Stimulated activated CD8-positive, alpha-beta memory T cell treated with anti-CD3 and anti-CD28 coated beads, Interleukin-7, amount 100 ng/mL, for 24 hours (primary cell): ENCODE measurements at regions not wholly inside any gene's neighbourhood (a gene's known extent, or its start where the extent isn't known, plus 50 kb on each side); places are given as distances from the start of the nearest gene placed in this dataset.

ENCODE experiments used
- DNase-seq: peaks from one replicate; pipeline ENCODE4 v3.0.0-alpha.2; 2020; ENCODE audit warnings: low read depth

DNA sequence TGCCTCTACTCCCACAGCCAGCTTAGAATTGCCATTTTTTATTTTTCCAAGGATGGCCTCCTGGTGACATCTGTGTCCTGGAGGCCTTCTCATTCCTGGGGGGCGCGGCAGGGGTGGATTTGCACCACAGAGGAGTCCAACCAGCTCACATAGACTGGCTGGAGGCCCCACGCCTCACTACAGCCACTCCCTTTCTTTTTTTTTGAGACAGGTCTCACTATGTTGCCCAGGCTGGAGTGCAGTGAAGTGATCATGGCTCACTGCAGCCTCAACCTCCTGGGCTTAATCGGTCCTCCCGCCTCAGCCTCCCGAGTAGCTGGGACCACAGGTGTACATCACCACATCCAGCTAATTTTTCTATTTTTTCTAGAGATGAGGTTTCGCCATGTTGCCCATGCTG lies 57.6 kb upstream of the DOCK1 start:
- no peak for DNase-seq

GRCh38 chr10:126849646-126850045 lies 55.6 kb upstream of the DOCK1 start:
- DNase-seq, result no peak

- DNase-seq, result no peak
Observed at GRCh38 chr10:126851414-126852108, 53.7 kb upstream of the DOCK1 start.

- no peak for DNase-seq
Observed at GRCh38 chr10:126854726-126855495, 50.3 kb upstream of the DOCK1 start.
